ENCODE measurements at regions not wholly inside any gene's neighbourhood (a gene's known extent, or its start where the extent isn't known, plus 50 kb on each side); places are given as distances from the start of the nearest gene placed in this dataset.

DNA sequence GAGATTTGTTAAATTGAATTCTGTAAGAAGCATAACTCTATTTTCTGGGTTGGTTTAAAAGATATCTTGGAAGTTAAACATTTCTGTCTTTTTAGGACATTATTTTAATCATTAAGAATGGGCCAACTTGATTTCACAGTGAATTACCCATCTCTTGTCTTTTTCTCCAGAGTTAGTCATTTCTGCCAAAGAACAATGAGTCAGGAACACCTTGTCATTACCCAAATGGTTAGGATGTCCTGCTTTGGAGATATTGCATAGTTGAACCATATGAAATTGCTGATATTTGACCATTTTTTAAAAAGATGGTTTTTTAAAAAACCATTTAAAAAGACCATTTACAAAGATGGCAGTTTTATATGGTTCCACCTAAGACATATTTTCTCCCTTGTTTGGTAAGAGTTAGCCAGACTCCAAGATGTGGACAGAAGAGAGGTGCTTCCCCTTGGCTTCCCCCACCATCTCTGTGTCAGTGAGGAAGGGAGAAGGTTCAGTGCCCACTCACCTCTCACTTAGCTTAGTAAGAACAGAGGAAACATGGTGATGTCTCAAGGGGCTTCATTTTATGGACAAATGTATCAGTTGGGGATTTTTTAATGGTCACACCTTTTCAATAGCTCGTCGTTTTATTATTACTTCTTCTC lies 103.0 kb downstream of the PCSK1 start:
- Histone ChIP-seq H3K27ac (no peak overlapping the region), H3K4me3 (no peak overlapping the region), H3K4me1 (peaks cover 8 to 18% (median 11%) of the 10 kb centered on the region in 3 donors), H3K9me3 (no peaks in the 10 kb centered on the region), H3K27me3 (no peaks in the 10 kb centered on the region), H3K36me3 (no peaks in the 10 kb centered on the region)
- ATAC-seq: no peak
- intact Hi-C loops (cut with DNase I): loop anchor here (10.0 kb wide), 5 partner anchors 65 to 465 kb away; partner anchors contain the start of gene ELL2 (in 2 of the 3)
- TF ChIP-seq, protein P1, sequence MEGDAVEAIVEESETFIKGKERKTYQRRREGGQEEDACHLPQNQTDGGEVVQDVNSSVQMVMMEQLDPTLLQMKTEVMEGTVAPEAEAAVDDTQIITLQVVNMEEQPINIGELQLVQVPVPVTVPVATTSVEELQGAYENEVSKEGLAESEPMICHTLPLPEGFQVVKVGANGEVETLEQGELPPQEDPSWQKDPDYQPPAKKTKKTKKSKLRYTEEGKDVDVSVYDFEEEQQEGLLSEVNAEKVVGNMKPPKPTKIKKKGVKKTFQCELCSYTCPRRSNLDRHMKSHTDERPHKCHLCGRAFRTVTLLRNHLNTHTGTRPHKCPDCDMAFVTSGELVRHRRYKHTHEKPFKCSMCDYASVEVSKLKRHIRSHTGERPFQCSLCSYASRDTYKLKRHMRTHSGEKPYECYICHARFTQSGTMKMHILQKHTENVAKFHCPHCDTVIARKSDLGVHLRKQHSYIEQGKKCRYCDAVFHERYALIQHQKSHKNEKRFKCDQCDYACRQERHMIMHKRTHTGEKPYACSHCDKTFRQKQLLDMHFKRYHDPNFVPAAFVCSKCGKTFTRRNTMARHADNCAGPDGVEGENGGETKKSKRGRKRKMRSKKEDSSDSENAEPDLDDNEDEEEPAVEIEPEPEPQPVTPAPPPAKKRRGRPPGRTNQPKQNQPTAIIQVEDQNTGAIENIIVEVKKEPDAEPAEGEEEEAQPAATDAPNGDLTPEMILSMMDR (IDR thresholded peaks at IDR 0.05): no peak
- WGBS, 2 donors: 96 to 100% methylated on average over 2 of the region's 2 CpGs
- DNase-seq: no peak
- no peak for FAIRE-seq

DNA sequence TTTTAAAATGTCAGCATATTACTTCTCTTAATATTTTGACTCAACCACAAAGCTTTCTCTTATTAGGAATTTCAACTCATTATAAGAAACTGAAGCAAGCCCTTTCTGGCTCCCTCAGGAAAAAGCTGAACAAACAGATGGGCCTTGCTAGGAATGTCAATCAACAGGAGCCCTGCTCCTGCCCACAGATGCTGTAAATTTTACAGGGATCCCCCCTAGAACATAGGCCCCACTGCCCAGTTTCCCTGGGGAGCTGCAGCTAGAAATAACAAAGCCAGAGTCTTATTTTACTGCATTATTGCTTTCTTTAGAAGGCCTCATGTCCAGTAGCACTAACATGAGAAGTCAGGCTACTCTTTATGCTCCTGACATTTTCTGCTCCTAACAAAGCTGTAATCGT lies 103.8 kb downstream of the PCSK1 start:
- intact Hi-C loops (cut with DNase I): loop anchor here in 1 of 3 donors (10.0 kb wide), 1 partner anchor 454 kb away; no protein-coding TSS in a partner anchor
- Histone ChIP-seq H3K36me3 (no peaks in the 10 kb centered on the region), H3K27ac (no peak overlapping the region), H3K27me3 (no peaks in the 10 kb centered on the region), H3K4me3 (no peak overlapping the region), H3K9me3 (no peaks in the 10 kb centered on the region), H3K4me1 (peaks cover 8 to 18% (median 11%) of the 10 kb centered on the region in 3 donors)
- DNase-seq (no peak), ATAC-seq (no peak), FAIRE-seq (no peak)
- TF ChIP-seq, protein P1 (IDR thresholded peaks at IDR 0.05): no peak
- 81 to 96% methylated on average over 1 of the region's 1 CpG for WGBS, 2 donors

DNA sequence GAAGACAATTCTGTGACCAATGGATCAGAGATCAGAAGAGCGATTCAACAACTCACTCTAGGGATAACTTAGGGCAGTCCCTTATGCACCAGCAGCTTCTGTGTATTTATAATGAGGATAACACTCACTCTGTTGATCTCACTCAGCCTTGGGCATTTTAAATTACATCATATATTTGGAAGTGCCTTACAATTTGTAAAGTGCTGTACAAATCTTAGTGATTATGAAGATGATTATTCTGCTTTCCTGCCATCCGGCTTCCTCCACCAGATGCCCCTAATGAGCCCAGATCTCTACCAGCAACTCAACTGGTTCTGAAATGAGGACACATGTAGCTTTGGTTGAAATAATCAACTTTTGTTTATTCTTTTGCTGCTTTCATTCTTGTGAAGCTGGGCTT lies 105.3 kb downstream of the PCSK1 start:
- intact Hi-C loops (cut with DNase I): loop anchor here in 1 of 3 donors (10.0 kb wide), 1 partner anchor 453 kb away; no protein-coding TSS in a partner anchor
- WGBS, 2 donors: 93 to 98% methylated on average over 2 of the region's 2 CpGs
- Histone ChIP-seq H3K36me3 (no peaks in the 10 kb centered on the region), H3K9me3 (no peaks in the 10 kb centered on the region), H3K4me1 (peaks cover 8 to 18% (median 11%) of the 10 kb centered on the region in 3 donors), H3K4me3 (no peak overlapping the region), H3K27me3 (no peaks in the 10 kb centered on the region), H3K27ac (no peak overlapping the region)
- DNase-seq (no peak), FAIRE-seq (no peak), ATAC-seq (no peak)
- TF ChIP-seq, protein P1 (IDR thresholded peaks at IDR 0.05): no peak

DNA sequence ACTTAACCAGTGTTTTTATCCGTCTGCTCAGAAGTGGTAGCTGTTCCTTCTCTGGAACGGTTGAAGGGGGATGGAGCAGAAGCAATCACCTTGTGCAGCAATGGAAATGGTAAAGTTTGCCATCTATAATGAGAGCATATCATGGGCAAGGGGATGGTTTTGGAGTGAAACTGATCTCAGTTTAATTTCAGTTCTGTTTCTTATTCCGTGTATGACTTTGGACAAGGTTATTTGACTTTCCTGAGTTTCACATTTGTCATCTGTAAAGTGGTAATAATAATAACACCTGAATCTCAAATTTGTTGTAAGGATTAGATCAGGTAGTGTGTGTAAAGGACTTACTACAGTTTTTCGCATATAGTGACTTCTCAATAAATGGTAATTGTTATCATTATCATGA lies 106.1 kb downstream of the PCSK1 start:
- ATAC-seq (no peak), DNase-seq (no peak), FAIRE-seq (no peak)
- TF ChIP-seq, protein P1 (IDR thresholded peaks at IDR 0.05): no peak
- peaks cover 8 to 13% (median 11%) of the 10 kb centered on the region in 3 donors for H3K4me1 ChIP-seq
- no peaks in the 10 kb centered on the region for H3K36me3 ChIP-seq
- H3K27ac ChIP-seq: no peak overlapping the region
- H3K27me3 ChIP-seq: no peaks in the 10 kb centered on the region
- H3K9me3 ChIP-seq: no peaks in the 10 kb centered on the region
- WGBS, 2 donors: 93 to 98% methylated on average over 4 of the region's 4 CpGs
- no peak overlapping the region for H3K4me3 ChIP-seq
- intact Hi-C loops (cut with DNase I): loop anchor here in 1 of 3 donors (10.0 kb wide), 1 partner anchor 452 kb away; no protein-coding TSS in a partner anchor

DNA sequence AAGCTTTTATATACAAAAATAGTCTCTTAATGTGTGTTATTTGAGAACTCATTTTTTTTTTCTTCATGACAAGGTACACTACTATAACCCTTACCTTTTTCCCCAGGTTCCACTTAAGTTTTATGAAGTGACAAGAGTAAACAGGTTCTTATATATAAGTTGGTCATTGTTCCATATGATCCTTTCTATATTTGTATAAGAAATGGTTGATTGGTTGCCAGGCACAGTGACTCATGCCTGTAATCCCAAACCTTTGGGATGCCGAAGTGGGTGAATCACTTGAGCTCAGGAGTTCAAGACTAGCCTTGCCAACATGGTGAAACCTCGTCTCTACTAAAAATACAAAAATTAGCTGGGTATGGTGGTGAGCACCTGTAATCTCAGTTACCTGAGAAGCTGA lies 108.3 kb downstream of the PCSK1 start:
- DNase-seq (no peak), FAIRE-seq (no peak), ATAC-seq (no peak)
- Histone ChIP-seq H3K4me3 (no peak overlapping the region), H3K9me3 (no peaks in the 10 kb centered on the region), H3K27ac (no peak overlapping the region), H3K27me3 (no peaks in the 10 kb centered on the region), H3K4me1 (no peaks in the 10 kb centered on the region), H3K36me3 (no peaks in the 10 kb centered on the region)
- intact Hi-C loops (cut with DNase I): loop anchor here in 1 of 3 donors (10.0 kb wide), 1 partner anchor 450 kb away; no protein-coding TSS in a partner anchor
- TF ChIP-seq, protein P1 (IDR thresholded peaks at IDR 0.05): no peak
- WGBS, 2 donors: 90 to 96% methylated on average over 2 of the region's 2 CpGs

All from pancreas (tissue), 10 donors.